SH-SY5Y (cell line): ENCODE measurements at regions not wholly inside any gene's neighbourhood (a gene's known extent, or its start where the extent isn't known, plus 50 kb on each side); places are given as distances from the start of the nearest gene placed in this dataset.

ENCODE experiments used
- GATA2 ChIP-seq: IDR thresholded peaks from 2 replicates; pipeline ENCODE4 v1.6.1; 2011; ENCODE audit warnings: mild to moderate bottlenecking, low read depth, low read length
- GATA3 ChIP-seq: IDR thresholded peaks from 2 replicates; pipeline ENCODE4 v1.6.1; 2011; ENCODE audit warnings: low read depth, mild to moderate bottlenecking, low read length, moderate library complexity

- no peak for TF ChIP-seq GATA2
- TF ChIP-seq GATA3, result no peak
These were observed 330.3 kb upstream of the NCAM2 start for GRCh38 chr21:20667931-20668330.
